GM21381 (cell line): ENCODE measurements at regions not wholly inside any gene's neighbourhood (a gene's known extent, or its start where the extent isn't known, plus 50 kb on each side); places are given as distances from the start of the nearest gene placed in this dataset.

ENCODE experiments used
- ATAC-seq: cut with Tn5 transposase; IDR thresholded peaks from one replicate; pipeline ENCODE4 v1.9.1; 2021; ENCODE audit warnings: mild to moderate bottlenecking, moderate library complexity; ENCODE audit not compliant: unreplicated experiment

- no peak for ATAC-seq
Observed at GRCh38 chr4:31051565-31051964, 331.4 kb downstream of the PCDH7 start.

GRCh38 chr4:31052519-31052918 is 332.4 kb downstream of the PCDH7 start:
- no peak for ATAC-seq

GRCh38 chr4:31053451-31053850 is 333.3 kb downstream of the PCDH7 start:
- no peak for ATAC-seq

GRCh38 chr4:31054295-31054694 is 334.1 kb downstream of the PCDH7 start:
- ATAC-seq = no peak

- no peak for ATAC-seq
Observed at GRCh38 chr4:31058656-31059055, 338.5 kb downstream of the PCDH7 start.

GRCh38 chr4:31059753-31060522 is 339.8 kb downstream of the PCDH7 start:
- ATAC-seq = no peak

- ATAC-seq = no peak
Observed at GRCh38 chr4:31065086-31065485, 344.9 kb downstream of the PCDH7 start.

- ATAC-seq = no peak
Observed at GRCh38 chr4:31068257-31069075, 348.3 kb downstream of the PCDH7 start.

GRCh38 chr4:31069151-31069550 is 349.0 kb downstream of the PCDH7 start:
- ATAC-seq = no peak

GRCh38 chr4:31071508-31072486 is 351.6 kb downstream of the PCDH7 start:
- no peak for ATAC-seq

GRCh38 chr4:31075969-31076368 is 355.8 kb downstream of the PCDH7 start:
- no peak for ATAC-seq

- ATAC-seq = no peak
Observed at GRCh38 chr4:31078661-31079060, 358.5 kb downstream of the PCDH7 start.

GRCh38 chr4:31080887-31081286 is 360.7 kb downstream of the PCDH7 start:
- no peak for ATAC-seq

- ATAC-seq = no peak
Observed at GRCh38 chr4:31081366-31081765, 361.2 kb downstream of the PCDH7 start.

- ATAC-seq = no peak
Observed at GRCh38 chr4:31083456-31083855, 363.3 kb downstream of the PCDH7 start.

GRCh38 chr4:31084806-31085416 is 364.7 kb downstream of the PCDH7 start:
- no peak for ATAC-seq

GRCh38 chr4:31085689-31086088 is 365.5 kb downstream of the PCDH7 start:
- ATAC-seq = no peak

GRCh38 chr4:31086756-31087330 is 366.7 kb downstream of the PCDH7 start:
- ATAC-seq = no peak

- ATAC-seq = no peak
Observed at GRCh38 chr4:31088600-31089230, 368.5 kb downstream of the PCDH7 start.

- ATAC-seq = no peak
Observed at GRCh38 chr4:31089815-31090214, 369.6 kb downstream of the PCDH7 start.
